CD4-positive, alpha-beta memory T cell (primary cell): ENCODE measurements at regions not wholly inside any gene's neighbourhood (a gene's known extent, or its start where the extent isn't known, plus 50 kb on each side); places are given as distances from the start of the nearest gene placed in this dataset.
"Not testable (repeated sequence)": the region's sequence is repeated elsewhere in the genome, so short reads cannot be mapped to it uniquely, and the experiment has no call there.

Experiments used
- CTCF ChIA-PET: fragments of 350-600 bp; sonication (Branson Sonifier 250); formaldehyde crosslinking; loops from one replicate; lab custom pipeline; 2021; ENCODE audit warnings: inconsistent platforms; ENCODE audit not compliant: partially characterized antibody; lab: Charles Lee
- POLR2A ChIA-PET: fragments of 350-600 bp; sonication (Branson Sonifier 250); formaldehyde crosslinking; loops from one replicate; lab custom pipeline; 2021; ENCODE audit not compliant: partially characterized antibody; lab: Charles Lee
- DNase-seq, 5 donors: peaks; one replicate each; pipeline versions ENCODE4 v3.0.0 to v3.0.0-alpha.2; 2020 to 2022; ENCODE audit warnings: mixed read lengths in 1 of 5
- H3K27ac ChIP-seq: one replicate; pipeline ENCODE4 v1.7.0; 2013; ENCODE audit warnings: low read depth, low read length
- H3K27me3 ChIP-seq: 2 replicates; pipeline ENCODE4 v1.7.0; 2013; ENCODE audit warnings: mild to moderate bottlenecking, low read length, moderate library complexity; ENCODE audit not compliant: insufficient read depth
- H3K36me3 ChIP-seq: 2 replicates; pipeline ENCODE4 v1.7.0; 2013; ENCODE audit warnings: mild to moderate bottlenecking, low read length, moderate library complexity; ENCODE audit not compliant: insufficient read depth
- H3K4me1 ChIP-seq: 2 replicates; pipeline ENCODE4 v1.7.0; 2013; ENCODE audit warnings: mild to moderate bottlenecking, low read length, moderate library complexity; ENCODE audit not compliant: insufficient read depth
- H3K4me3 ChIP-seq, 2 donors: one replicate each; pipeline ENCODE4 v1.7.0; 2013; ENCODE audit warnings: low read length in 2 of 2, mild to moderate bottlenecking in 1 of 2
- H3K9me3 ChIP-seq, 2 donors: one replicate each; pipeline ENCODE4 v1.7.0; 2013; ENCODE audit warnings: low read length in 2 of 2, control low read depth in 1 of 2; ENCODE audit not compliant: control insufficient read depth in 1 of 2
- H3K27ac Mint-ChIP-seq, 7 donors: one replicate each; pipeline ENCODE4 v1.8.0; 2020 to 2021; ENCODE audit warnings: mixed read lengths in 7 of 7, mild to moderate bottlenecking in 6 of 7, inconsistent platforms in 3 of 7, moderate library complexity in 3 of 7
- H3K27me3 Mint-ChIP-seq, 2 donors: one replicate each; pipeline ENCODE4 v1.8.0; 2020 to 2021; ENCODE audit warnings: mixed read lengths in 2 of 2
- H3K36me3 Mint-ChIP-seq, 2 donors: one replicate each; pipeline ENCODE4 v1.8.0; 2020 to 2021; ENCODE audit warnings: mixed read lengths in 2 of 2, inconsistent platforms in 1 of 2, mild to moderate bottlenecking in 1 of 2
- H3K4me1 Mint-ChIP-seq, 4 donors: one replicate each; pipeline ENCODE4 v1.8.0; 2020 to 2021; ENCODE audit warnings: mixed read lengths in 4 of 4, mild to moderate bottlenecking in 1 of 4
- H3K4me3 Mint-ChIP-seq, 8 donors: one replicate each; pipeline ENCODE4 v1.8.0; 2020 to 2021; ENCODE audit warnings: mixed read lengths in 8 of 8, mild to moderate bottlenecking in 7 of 8, moderate library complexity in 6 of 8, inconsistent platforms in 3 of 8
- H3K9me3 Mint-ChIP-seq, 8 donors: one replicate each; pipeline ENCODE4 v1.8.0; 2020 to 2021; ENCODE audit warnings: mixed read lengths in 8 of 8, mild to moderate bottlenecking in 5 of 8, inconsistent platforms in 3 of 8, moderate library complexity in 1 of 8
- intact Hi-C: fragments of 100-400 bp; cut with micrococcal nuclease; formaldehyde crosslinking; loops from one replicate; pipeline ENCODE4 v1.15.1; 2023

DNA sequence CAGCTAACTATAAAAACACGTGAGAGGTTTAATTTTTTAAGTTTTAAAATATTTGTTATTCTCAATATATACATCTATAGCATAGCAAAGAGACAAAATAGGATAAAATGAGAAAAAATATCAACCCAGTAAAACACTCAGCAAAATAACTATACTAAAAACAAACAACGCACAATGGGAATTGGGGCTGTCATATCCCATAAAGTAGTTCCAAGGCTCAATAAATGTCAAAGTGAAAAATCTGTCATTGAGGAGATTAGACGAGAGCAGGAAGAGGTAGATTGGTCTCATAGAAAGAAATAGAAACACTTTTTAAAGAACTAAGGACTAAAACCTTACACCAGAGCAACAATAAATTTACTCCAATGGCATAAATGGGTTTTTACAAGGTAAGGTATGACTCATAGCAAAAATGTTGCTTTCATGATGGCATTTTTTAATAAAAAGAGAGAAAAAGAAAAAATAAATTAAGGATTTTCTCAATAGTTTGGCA lies 153.7 kb downstream of the EVA1A start:
- no peak overlapping the region for H3K4me3 Mint-ChIP-seq
- intact Hi-C loops, result no loop called here

DNA sequence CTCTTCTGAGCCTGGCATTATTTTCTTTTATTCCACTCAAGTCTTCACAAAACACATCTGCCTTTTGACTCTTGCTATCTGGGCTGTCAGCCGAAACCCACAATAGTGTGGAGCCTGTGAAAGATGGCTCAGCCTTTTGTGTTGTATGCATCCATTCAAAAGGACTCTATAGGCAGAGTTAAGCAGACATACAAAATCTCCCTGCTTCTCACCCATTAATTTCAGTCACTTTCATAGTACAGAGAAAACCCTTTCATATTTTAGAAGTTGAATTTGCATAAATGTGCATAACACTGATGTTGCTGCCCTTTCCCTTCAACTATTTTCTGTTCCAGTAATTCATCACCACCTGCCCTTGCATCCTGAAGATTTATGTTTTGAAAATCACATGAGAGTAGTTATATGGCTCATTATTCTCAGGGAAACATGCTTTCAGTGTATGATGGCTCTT lies 154.6 kb downstream of the EVA1A start:
- Histone ChIP-seq H3K36me3 (no peaks in the 10 kb centered on the region), H3K4me3 (no peak overlapping the region), H3K27ac (no peak overlapping the region), H3K27me3 (peaks cover 6% of the 10 kb centered on the region), H3K9me3 (no peaks in the 10 kb centered on the region), H3K4me1 (no peaks in the 10 kb centered on the region)
- ChIA-PET POLR2A (no interaction called here), CTCF (interaction anchor here (1.4 to 5.6 kb wide), 2 partner anchors 207 to 486 kb away, joined by 4 to 52 read pairs; partner anchors contain the start of gene TACR1)
- no peak for DNase-seq
- Mint-ChIP-seq H3K27me3 (peaks cover 19 to 23% of the 10 kb centered on the region in 2 donors), H3K4me3 (no peak overlapping the region), H3K4me1 (no peaks in the 10 kb centered on the region), H3K27ac (no peak overlapping the region), H3K36me3 (no peaks in the 10 kb centered on the region), H3K9me3 (peaks cover 0 to 14% (median 10%) of the 10 kb centered on the region in 8 donors)
- intact Hi-C loops, result no loop called here

More for the DNA sequence above, 153.7 kb downstream of the EVA1A start:
- ChIA-PET CTCF (interaction anchor here (1.4 to 5.6 kb wide), 2 partner anchors 208 to 487 kb away, joined by 4 to 52 read pairs; partner anchors contain the start of gene TACR1), POLR2A (no interaction called here)
- H3K4me1 Mint-ChIP-seq, result no peaks in the 10 kb centered on the region
- Histone ChIP-seq H3K36me3 (no peaks in the 10 kb centered on the region), H3K27ac (no peak overlapping the region), H3K4me1 (no peaks in the 10 kb centered on the region), H3K4me3 (no peak overlapping the region), H3K27me3 (peaks cover 6% of the 10 kb centered on the region), H3K9me3 (no peaks in the 10 kb centered on the region)
- peaks cover 0 to 20% (median 10%) of the 10 kb centered on the region in 8 donors for H3K9me3 Mint-ChIP-seq
- DNase-seq, result no peak
- no peaks in the 10 kb centered on the region for H3K36me3 Mint-ChIP-seq
- H3K27ac Mint-ChIP-seq, result no peak overlapping the region
- H3K27me3 Mint-ChIP-seq, result peaks cover 21 to 22% of the 10 kb centered on the region in 2 donors

DNA sequence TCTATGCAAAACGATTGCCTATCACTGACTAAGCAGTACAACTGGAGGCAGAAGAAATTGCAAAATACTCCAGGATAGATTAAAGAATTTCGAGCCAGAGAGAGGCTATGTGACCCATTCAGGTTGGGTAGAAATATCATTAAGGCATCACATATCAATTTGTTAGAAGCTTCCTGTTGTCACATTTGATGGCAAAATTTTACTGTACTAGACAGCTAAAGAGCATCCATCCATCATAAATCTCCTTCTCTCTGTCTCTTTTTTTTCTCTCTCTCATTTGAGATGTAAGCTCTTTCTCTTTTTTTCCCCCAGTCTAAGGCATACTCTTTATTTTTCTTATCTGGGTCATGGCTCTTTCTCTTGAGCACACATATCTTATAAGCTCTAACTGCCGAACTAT lies 155.7 kb downstream of the EVA1A start:
- POLR2A ChIA-PET, result no interaction called here
- DNase-seq, result no peak
- Histone ChIP-seq H3K27me3 (peaks cover 6% of the 10 kb centered on the region), H3K36me3 (no peaks in the 10 kb centered on the region), H3K4me1 (no peaks in the 10 kb centered on the region), H3K4me3 (no peak overlapping the region), H3K9me3 (no peaks in the 10 kb centered on the region), H3K27ac (no peak overlapping the region)
- Mint-ChIP-seq H3K9me3 (peaks cover 0 to 6% (median 1%) of the 10 kb centered on the region in 8 donors), H3K27me3 (peaks cover 19 to 21% of the 10 kb centered on the region in 2 donors), H3K36me3 (no peaks in the 10 kb centered on the region), H3K27ac (no peak overlapping the region), H3K4me3 (no peak overlapping the region), H3K4me1 (no peaks in the 10 kb centered on the region)
- CTCF ChIA-PET, result interaction anchor here (1.0 to 5.6 kb wide), 4 partner anchors 481 to 714 kb away, joined by 3 to 52 read pairs (median 3); no protein-coding TSS in a partner anchor
- intact Hi-C loops, result loop anchor here (1.0 kb wide), 1 partner anchor 206 kb away; the partner anchor contains the start of gene TACR1

DNA sequence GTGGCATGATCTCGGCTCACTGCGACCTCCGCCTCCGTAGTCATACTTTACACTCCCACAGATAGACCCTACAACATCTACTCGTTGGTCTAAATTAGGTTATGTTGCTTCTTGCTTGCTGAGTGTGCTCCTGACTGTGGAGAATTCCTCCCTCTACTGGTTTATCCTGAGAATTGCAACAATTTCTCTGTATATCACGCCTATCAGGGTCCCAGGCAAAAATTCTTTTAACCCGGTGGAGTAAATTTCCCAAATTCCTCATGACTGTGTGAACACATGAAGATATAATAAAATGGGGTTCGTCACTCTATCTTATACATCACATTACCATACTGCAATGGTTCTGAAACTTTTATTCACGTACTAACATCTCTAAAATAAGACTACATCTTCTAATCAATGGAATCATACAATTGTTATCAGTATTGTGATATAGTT lies 156.7 kb downstream of the EVA1A start:
- Histone ChIP-seq H3K27ac (no peak overlapping the region), H3K9me3 (no peaks in the 10 kb centered on the region), H3K4me3 (no peak overlapping the region), H3K36me3 (no peaks in the 10 kb centered on the region), H3K27me3 (peaks cover 6% of the 10 kb centered on the region), H3K4me1 (no peaks in the 10 kb centered on the region)
- peak in 4 of 5 donors; percentile 31 to 37 (median 35) for DNase-seq
- POLR2A ChIA-PET, result no interaction called here
- no peak overlapping the region for H3K27ac Mint-ChIP-seq
- H3K9me3 Mint-ChIP-seq, result no peaks in the 10 kb centered on the region
- no peaks in the 10 kb centered on the region for H3K4me1 Mint-ChIP-seq
- peaks cover 19 to 20% of the 10 kb centered on the region in 2 donors for H3K27me3 Mint-ChIP-seq
- H3K36me3 Mint-ChIP-seq, result no peaks in the 10 kb centered on the region
- CTCF ChIA-PET, result interaction anchor here (1.2 to 5.6 kb wide), 2 partner anchors 484 to 713 kb away, joined by 3 to 52 read pairs; no protein-coding TSS in a partner anchor
- intact Hi-C loops, result loop anchor here (1.0 kb wide), 1 partner anchor 205 kb away; the partner anchor contains the start of gene TACR1
- H3K4me3 Mint-ChIP-seq, result no peak overlapping the region

DNA sequence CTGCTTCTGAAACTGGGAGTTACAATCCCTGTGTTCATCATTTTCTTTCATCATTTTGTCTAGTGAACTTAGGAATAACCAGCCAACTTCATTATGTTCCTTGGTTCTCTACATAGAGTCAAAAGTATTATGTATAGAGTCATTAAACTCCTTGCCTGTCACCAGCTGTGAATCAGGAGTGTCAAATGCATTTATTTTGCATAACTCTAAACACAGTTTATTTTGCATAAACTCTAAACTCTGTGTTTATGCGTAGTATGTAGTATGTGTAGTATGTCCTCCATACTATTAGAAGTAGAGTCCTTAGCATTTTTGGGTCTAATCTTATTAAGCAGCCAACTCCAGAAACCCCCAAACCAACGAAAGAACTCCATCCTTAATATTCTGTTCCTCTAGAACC lies 164.4 kb downstream of the EVA1A start:
- H3K36me3 Mint-ChIP-seq, result no peaks in the 10 kb centered on the region
- intact Hi-C loops, result no loop called here
- H3K4me3 ChIP-seq, result no peak overlapping the region
- CTCF ChIA-PET, result no interaction called here
- POLR2A ChIA-PET, result no interaction called here
- H3K9me3 ChIP-seq, result no peaks in the 10 kb centered on the region
- peaks cover 1 to 9% of the 10 kb centered on the region in 2 donors for H3K27me3 Mint-ChIP-seq
- no peaks in the 10 kb centered on the region for H3K9me3 Mint-ChIP-seq
- no peak for DNase-seq
- H3K36me3 ChIP-seq, result no peaks in the 10 kb centered on the region
- no peaks in the 10 kb centered on the region for H3K27me3 ChIP-seq
- no peaks in the 10 kb centered on the region for H3K4me1 Mint-ChIP-seq
- H3K4me1 ChIP-seq, result no peaks in the 10 kb centered on the region
- no peak overlapping the region for H3K27ac Mint-ChIP-seq
- no peak overlapping the region for H3K27ac ChIP-seq
- H3K4me3 Mint-ChIP-seq, result no peak overlapping the region

DNA sequence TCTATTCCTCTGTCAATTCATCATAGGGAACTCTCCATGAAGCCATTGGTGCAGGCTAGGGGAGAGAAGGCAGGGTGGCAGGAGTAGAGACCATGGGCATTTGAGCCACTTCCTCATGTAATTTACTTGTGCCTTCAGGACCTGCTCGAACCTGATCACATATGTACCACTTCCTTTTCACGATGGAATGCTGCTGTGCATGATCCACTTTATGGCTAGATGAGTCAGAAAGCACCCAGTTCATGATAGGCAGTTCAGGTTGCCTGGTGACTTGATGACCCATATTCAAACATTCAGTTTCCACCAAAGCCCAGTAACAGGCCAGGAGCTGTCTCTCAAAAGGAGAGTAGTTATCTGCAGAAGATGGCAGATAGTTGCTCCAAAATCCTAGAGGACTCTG lies 166.0 kb downstream of the EVA1A start:
- H3K4me1 ChIP-seq, H3K4me1 Mint-ChIP-seq, H3K4me3 Mint-ChIP-seq, H3K27ac Mint-ChIP-seq, H3K36me3 ChIP-seq, CTCF ChIA-PET, H3K9me3 Mint-ChIP-seq, POLR2A ChIA-PET, H3K36me3 Mint-ChIP-seq, H3K9me3 ChIP-seq, H3K27me3 Mint-ChIP-seq, DNase-seq, H3K27ac ChIP-seq, H3K27me3 ChIP-seq, H3K4me3 ChIP-seq, intact Hi-C loops: not testable (repeated sequence)

DNA sequence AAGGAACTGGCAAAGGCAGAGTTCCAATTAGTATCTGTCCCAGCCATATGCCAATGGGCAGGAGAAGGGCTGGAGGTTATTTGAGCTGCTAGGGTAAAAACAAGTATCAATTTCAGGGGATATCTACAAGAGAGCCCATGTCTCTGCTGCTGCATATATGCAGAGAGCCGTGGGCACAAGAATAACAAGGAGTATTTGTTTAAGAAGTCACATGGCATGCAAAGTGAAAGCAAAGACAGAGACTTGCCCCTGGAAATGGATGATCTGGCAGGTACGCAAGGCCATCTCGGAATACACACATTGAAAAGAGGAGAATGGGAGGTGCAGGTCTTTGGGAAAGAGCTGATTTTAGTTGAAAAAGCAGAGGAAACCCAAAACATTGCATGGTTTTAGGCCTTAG lies 170.6 kb downstream of the EVA1A start:
- Mint-ChIP-seq H3K9me3 (peaks cover 0 to 2% (median 0%) of the 10 kb centered on the region in 8 donors), H3K4me3 (no peak overlapping the region), H3K27me3 (peaks cover 9 to 18% of the 10 kb centered on the region in 2 donors), H3K4me1 (no peaks in the 10 kb centered on the region), H3K36me3 (no peaks in the 10 kb centered on the region), H3K27ac (no peak overlapping the region)
- H3K4me3 ChIP-seq, result no peak overlapping the region
- H3K27ac ChIP-seq, result no peak overlapping the region
- CTCF ChIA-PET, result interaction anchor here (1.0 kb wide), 1 partner anchor 11 kb away, joined by 3 read pairs; no protein-coding TSS in a partner anchor
- POLR2A ChIA-PET, result no interaction called here
- intact Hi-C loops, result no loop called here
- H3K36me3 ChIP-seq, result no peaks in the 10 kb centered on the region
- DNase-seq, result no peak
- H3K9me3 ChIP-seq, result no peaks in the 10 kb centered on the region
- no peaks in the 10 kb centered on the region for H3K27me3 ChIP-seq
- H3K4me1 ChIP-seq, result no peaks in the 10 kb centered on the region
